Tibial nerve (tissue), 3 donors: ENCODE measurements at regions not wholly inside any gene's neighbourhood (a gene's known extent, or its start where the extent isn't known, plus 50 kb on each side); places are given as distances from the start of the nearest gene placed in this dataset.

ENCODE experiments used
- POLR2A ChIP-seq, 2 donors: fragments of 450-650 bp; IDR thresholded peaks; one replicate each; pipeline ENCODE4 v1.6.1; 2017; ENCODE audit warnings: antibody characterized with exemption in 2 of 2, mild to moderate bottlenecking in 2 of 2, moderate library complexity in 2 of 2
- TF ChIP-seq, protein P1 (sequence below), 5 experiments: fragments of 200-600 bp in 3 of 5; fragments of 450-650 bp in 2 of 5; sonication (generic) in 3 of 5; IDR thresholded peaks; one replicate each; pipeline ENCODE4 v1.5.1; 2016 to 2019; ENCODE audit warnings: antibody characterized with exemption in 5 of 5, mild to moderate bottlenecking in 3 of 5, moderate library complexity in 2 of 5

DNA sequence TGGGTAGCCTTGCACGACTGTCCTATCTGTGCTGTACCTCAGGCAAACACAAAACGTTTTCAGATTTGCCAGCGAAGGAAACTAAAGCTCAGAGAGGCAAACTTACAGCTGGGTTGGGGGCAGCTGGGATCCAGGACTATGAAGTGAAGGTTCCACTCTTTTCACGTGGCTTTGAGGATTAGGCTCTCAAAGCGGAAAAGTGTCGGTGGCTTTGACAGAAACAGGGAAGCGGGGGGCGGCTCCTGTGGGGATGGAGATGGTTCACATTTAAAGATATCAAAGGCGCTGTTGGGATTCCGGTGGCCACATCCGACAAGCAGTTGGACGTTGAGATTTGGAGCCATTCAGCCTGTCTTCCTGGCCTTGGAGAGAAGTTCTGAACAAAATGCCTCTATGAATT is 958.3 kb upstream of the ZNF722 start:
- TF ChIP-seq, protein P1, sequence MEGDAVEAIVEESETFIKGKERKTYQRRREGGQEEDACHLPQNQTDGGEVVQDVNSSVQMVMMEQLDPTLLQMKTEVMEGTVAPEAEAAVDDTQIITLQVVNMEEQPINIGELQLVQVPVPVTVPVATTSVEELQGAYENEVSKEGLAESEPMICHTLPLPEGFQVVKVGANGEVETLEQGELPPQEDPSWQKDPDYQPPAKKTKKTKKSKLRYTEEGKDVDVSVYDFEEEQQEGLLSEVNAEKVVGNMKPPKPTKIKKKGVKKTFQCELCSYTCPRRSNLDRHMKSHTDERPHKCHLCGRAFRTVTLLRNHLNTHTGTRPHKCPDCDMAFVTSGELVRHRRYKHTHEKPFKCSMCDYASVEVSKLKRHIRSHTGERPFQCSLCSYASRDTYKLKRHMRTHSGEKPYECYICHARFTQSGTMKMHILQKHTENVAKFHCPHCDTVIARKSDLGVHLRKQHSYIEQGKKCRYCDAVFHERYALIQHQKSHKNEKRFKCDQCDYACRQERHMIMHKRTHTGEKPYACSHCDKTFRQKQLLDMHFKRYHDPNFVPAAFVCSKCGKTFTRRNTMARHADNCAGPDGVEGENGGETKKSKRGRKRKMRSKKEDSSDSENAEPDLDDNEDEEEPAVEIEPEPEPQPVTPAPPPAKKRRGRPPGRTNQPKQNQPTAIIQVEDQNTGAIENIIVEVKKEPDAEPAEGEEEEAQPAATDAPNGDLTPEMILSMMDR (IDR thresholded peaks at IDR 0.05) = no peak
- TF ChIP-seq POLR2A (IDR thresholded peaks at IDR 0.05) = no peak
